ENCODE measurements at regions not wholly inside any gene's neighbourhood (a gene's known extent, or its start where the extent isn't known, plus 50 kb on each side); places are given as distances from the start of the nearest gene placed in this dataset.

GRCh38 chr5:158175934-158176481 is 317.1 kb upstream of the CLINT1 start:
- no peak for DNase-seq

DNA sequence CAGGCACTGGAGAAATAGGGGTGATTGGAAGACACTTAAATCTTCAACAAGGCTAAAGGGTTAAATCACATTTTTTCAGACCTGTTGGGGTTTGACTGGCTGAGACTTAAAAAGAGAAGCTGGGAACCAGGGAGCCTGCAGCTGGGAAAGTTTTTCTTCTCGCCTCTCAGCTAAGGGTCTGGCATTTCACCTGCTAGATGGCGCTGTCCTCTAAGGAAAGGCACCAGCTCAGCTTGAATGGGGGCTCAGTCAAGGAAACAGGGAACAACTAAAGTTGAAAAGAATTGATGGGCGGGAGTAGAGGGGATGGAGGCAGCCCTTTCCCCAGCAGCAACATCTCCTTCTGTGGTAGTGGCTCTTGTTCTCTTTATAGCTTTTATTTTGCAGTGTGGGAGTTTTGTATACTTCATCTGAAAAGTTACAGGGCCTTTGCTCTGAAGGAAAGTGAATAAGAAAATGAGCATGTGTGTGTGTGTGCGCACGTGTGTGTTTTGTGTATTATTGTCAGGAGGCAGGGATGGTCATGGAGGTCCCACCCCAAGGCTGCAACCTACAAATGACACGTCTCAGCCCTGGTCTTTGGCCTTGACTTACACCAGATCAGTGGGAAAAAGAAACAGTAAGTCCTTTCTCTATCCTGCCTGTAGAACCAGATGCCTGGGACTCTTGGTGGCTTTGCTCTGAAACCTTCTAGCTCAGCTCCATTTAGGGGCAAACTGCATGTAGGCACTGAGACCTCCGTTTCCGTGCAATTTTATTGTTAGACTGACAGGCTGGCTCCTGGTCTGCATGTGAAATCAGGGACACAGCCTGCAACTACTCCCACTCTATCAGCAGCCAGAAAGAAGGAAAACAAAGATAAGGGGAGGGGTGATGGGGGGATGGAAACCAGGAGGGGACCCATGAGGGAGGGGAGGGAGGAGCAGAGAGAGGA is 316.2 kb upstream of the CLINT1 start:
- peak; percentile 70 for DNase-seq

DNA sequence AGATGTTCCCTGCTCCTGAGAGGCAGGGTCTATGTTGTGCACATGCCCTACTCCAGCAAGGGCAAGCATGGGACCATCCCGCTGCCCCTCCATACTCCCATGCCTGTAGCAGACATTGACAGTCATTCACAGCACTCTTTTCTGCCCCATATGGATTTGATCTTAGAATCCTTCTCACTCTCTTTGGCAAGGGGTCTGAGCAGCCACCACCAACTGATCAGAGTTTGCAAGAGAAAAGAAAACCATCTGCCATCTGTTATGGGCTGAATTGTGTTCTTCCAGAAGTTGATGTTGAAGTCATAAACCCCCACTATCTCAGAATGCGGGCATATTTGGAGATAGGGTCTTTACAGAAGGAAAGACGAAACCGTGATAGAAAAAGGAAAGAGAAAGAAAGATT is 315.1 kb upstream of the CLINT1 start:
- no peak for DNase-seq

DNA sequence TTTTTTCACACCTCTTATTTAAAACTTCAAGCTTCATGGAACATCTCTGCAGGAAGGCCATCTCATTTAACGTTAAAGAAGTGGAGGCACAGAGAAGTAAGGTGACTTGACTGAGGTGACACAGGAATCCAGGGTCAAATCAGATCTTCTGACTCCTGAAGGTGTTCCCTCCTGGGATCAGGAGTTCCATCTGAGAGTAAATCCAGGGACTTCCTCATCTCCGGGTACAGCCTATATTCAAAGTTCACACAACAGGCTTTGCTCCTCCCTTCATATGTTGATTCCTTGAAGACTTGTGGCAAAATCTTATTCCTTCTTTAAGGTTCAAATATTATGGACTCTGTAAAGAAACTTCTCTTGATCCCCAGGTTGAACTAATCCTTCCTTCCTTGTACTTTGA is 313.1 kb upstream of the CLINT1 start:
- DNase-seq: no peak

DNA sequence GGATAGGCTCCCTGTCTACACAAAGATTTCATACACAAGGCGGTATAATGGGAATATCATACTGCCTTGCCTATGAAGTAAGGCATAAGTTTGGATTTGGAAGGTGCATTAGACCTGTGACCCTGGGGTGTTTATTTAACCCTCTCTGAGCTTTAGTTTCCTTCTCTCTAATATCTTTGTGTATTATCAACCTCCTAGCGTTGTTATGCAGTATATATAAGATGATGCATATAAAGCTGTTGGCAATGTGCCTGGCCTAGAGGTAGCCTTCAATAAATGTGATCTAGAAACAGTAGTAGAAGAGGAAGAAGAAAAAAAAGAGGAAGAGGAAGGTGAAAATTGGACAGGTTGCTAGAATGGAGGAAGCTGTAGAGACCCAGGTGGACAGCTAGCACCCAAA is 311.6 kb upstream of the CLINT1 start:
- no peak for DNase-seq

DNA sequence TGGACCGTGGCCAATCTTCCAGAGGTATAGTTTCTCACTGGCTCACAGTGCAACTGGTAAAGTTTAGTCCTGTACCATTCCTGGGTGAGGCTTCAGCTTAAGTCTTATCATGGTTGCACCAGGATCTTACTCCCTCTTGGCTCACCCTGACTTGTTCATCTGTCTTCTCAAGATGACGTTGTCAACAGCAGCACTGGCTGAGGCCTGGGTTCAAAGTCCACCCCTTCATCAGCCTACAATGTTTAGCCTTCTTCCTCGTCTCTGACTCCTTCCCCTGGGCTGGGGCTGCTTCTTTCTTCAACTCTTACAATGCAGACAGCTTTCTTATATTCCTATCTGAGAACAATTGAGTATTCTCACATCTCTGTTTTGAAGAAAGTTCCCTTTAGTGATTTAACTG is 311.1 kb upstream of the CLINT1 start:
- no peak for DNase-seq

- no peak for DNase-seq
Measured at GRCh38 chr5:158166424-158166823, 307.5 kb upstream of the CLINT1 start.

DNA sequence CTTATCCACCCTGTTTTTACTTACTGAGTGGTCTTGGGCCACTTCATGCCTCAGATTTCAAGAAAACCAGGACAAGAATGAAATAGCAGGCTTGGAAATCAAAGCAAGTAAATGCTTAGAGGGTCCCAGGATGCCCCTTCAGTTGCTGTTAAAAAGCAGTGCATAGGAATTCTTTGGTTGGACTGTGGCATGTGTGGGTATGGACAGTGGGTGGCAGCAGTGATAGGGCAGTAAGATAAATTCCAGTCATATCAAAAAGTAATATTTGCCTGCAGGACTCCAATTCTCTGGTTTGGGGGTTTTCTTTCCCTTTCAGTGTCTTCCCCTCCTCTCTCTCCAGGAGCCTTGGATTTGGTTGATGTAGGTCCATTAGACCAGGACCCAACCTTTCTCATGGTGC is 306.7 kb upstream of the CLINT1 start:
- DNase-seq: no peak

GRCh38 chr5:158164296-158165047 is 305.5 kb upstream of the CLINT1 start:
- DNase-seq: no peak

DNA sequence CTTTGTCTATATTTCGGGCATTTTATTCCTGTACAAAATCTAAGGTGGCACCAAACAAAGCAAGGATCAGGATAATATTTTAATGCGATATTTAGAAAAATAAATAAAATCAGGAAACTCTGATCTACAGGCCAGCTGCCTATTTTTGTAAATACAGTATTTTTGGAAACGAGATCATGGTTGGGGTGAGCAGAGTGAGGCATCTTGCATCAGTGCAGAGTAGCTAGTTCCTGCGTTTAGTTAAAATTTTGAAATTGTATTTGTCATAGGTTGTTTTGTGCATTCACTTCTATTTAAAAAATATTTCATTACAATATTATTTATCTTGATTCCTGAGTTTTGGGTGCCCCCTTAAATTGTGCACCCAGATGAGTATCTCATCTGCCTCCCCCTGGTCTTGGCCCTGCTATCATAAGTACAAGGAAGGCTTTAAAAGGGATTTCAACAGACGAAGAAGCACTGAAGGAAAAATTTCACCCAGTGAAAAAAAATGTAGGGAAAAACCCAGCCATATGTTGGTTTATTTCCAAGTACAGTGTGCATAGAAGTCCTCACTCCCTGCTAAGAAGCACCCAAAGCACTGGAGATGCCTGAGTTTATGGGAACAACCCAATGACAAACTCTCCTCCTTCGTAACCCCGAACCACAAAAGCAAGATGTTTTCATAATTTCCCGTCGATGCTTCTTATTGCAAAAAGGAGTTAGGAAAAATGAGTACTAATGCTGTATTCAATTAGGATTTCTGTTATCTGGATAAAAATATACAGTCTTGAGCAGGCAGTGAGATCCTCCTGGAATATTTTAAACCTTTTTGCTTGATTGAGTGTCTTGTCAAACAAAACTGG is 304.7 kb upstream of the CLINT1 start:
- DNase-seq: no peak

DNA sequence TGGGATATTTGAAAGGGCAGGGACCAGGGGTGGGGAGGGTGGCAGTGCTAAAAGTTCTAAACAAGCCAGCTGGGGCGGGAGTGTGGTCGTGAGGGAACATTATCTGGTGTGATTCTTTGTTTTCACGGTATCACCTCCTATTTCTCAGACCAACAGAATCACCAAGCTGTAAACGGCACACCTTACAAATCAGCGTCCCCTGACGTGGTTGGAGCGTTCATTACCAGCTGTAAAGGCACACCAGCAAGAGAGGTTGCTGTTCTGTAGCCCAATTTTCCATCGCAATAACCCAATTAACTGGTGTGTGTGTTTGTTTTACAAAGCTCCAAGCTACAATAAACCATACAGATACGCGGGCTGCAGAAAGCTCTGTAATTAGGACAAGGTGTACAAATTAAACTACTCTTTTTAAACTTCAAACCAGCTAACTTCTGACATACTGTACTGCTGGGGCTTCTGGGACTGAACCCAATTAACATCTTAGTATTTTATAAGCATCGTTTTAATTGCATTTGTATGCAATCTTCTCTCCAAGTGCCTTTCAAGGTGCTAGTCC is 303.6 kb upstream of the CLINT1 start:
- DNase-seq: no peak

- DNase-seq: no peak
Measured at GRCh38 chr5:158162026-158162425, 303.1 kb upstream of the CLINT1 start.

- DNase-seq: no peak
Measured at GRCh38 chr5:158159621-158160020, 300.7 kb upstream of the CLINT1 start.

DNA sequence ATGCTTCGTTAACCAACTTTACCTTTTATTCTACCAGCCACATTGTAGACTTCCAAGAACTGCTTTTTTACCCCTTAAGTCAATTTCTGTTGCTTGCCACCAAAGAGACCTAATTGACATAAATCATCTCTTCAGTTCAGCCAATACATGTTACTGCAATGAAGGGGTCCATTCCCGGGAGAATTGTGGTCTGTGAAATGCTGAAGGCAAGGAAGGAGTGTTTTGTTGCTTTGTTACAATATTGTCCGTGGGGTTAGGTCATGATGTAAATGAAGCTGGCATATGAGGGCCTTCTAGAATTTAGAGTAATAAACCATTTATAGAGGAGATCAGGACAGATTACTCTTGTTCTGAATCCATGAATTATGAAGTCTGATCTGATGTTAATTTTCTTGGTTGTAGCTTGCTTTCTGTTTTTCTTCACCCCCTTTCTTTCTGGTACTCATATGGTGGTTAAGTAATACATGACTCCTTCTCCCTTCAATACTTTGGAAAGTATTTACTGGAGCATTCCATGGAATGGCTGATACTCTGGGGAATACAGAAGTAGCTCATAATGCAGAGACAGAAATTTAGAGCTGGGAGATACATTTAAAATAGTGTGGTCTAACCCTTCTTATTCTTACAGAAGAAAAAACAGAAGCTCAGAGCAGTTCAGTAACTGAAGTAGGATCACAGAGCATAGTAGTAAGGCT is 297.0 kb upstream of the CLINT1 start:
- DNase-seq: no peak

DNA sequence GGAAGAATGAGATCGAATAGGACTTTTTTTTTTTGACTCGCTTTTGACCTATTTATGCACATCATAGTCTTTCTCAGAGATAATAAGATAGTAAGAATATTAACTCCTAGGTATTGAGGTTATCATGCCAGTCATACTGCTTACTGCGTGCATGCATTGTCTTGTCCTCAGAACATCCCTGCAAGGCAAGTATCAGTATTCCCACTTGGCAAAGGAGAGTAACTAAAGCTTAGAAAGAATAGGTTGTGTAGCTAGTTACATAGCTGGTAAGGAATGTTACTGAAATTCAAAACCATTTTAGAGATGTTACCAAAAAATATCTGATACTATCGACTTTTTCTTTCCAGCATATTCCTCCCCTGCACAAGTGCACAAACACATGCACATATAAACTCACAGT is 296.1 kb upstream of the CLINT1 start:
- DNase-seq: no peak

- DNase-seq: no peak
Measured at GRCh38 chr5:158154226-158155005, 295.5 kb upstream of the CLINT1 start.

- DNase-seq: no peak
Measured at GRCh38 chr5:158153508-158153907, 294.6 kb upstream of the CLINT1 start.

GRCh38 chr5:158152136-158152535 is 293.2 kb upstream of the CLINT1 start:
- no peak for DNase-seq

DNA sequence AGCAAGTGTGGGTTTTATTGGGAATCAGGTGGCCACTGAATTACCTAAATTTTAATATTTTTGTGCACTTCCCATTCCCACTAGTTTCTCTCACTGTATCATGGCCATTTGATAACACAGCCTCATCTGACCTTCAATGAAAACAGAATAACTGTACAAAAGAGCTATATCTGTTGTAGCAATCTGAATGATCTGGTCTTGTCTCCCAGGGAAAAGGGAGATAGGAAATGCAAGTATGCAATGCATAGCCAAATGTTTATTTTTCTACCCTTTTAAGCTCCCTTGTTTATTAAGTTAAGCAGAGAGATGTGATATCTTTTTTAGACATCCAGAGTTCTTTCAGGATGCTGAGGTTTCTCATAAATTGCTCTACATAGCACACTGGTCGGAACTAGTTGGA is 288.3 kb upstream of the CLINT1 start:
- DNase-seq: no peak

GRCh38 chr5:158145827-158146226 is 286.9 kb upstream of the CLINT1 start:
- no peak for DNase-seq

DNA sequence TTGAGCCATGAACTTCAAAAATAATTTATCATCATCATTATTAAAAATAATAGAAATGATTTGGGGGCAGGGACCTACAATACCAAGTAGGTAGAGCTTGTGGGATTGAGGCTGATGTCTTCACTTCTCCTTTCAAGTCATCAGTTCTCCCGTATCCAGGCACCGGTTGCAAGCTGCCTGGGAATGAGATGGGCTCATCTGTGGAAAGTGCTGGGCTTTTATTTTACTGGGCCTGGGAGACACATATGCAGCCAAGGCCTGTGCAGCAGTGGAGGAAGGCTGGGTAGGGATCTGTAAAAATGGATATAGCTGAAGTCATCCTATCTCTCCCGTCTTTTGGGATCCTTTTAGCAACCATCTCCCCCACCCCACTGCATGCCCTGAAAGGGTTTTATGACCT is 284.1 kb upstream of the CLINT1 start:
- no peak for DNase-seq
